ENCODE measurements at regions not wholly inside any gene's neighbourhood (a gene's known extent, or its start where the extent isn't known, plus 50 kb on each side); places are given as distances from the start of the nearest gene placed in this dataset.
"Not testable (repeated sequence)": the region's sequence is repeated elsewhere in the genome, so short reads cannot be mapped to it uniquely, and the experiment has no call there.

DNA sequence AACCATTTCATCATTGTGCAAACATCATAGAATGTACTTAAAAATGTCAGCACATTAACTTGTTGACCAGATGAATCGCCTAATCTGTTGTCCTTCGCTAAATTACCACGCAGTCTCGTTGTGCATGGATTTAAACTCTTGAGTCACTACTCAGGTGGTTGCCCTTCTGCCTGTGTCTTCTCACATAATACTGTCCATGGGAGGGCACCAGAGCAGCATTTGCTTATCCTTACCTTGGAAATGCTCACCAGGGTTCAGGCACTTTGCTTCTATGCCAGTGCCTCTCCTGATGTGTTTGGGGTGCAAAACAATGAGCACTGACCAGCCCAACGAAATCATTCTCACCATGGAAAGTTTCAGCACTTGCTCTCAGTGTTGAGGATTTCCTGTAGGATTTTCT is 559.9 kb downstream of the RWDD3 start:
- TF ChIP-seq POLR2AphosphoS5 (IDR thresholded peaks at IDR 0.05) (no peak), EP300 (IDR thresholded peaks at IDR 0.05) (no peak), POLR2A (IDR thresholded peaks at IDR 0.05) (no peak)
- TF ChIP-seq, protein P1, sequence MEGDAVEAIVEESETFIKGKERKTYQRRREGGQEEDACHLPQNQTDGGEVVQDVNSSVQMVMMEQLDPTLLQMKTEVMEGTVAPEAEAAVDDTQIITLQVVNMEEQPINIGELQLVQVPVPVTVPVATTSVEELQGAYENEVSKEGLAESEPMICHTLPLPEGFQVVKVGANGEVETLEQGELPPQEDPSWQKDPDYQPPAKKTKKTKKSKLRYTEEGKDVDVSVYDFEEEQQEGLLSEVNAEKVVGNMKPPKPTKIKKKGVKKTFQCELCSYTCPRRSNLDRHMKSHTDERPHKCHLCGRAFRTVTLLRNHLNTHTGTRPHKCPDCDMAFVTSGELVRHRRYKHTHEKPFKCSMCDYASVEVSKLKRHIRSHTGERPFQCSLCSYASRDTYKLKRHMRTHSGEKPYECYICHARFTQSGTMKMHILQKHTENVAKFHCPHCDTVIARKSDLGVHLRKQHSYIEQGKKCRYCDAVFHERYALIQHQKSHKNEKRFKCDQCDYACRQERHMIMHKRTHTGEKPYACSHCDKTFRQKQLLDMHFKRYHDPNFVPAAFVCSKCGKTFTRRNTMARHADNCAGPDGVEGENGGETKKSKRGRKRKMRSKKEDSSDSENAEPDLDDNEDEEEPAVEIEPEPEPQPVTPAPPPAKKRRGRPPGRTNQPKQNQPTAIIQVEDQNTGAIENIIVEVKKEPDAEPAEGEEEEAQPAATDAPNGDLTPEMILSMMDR (IDR thresholded peaks at IDR 0.05) = no peak
- H3K4me3 ChIP-seq = no peak overlapping the region
- WGBS, 2 donors = 73 to 74% methylated on average over 5 of the region's 5 CpGs

GRCh38 chr1:95797761-95798160 is 563.8 kb downstream of the RWDD3 start:
- H3K36me3 ChIP-seq; H3K4me1 ChIP-seq; H3K9me3 ChIP-seq; ATAC-seq (ENCODE audit: low FRiP score in 2 of 2); H3K27ac ChIP-seq; DNase-seq; H3K27me3 ChIP-seq; H3K4me3 ChIP-seq: not testable (repeated sequence)
- 60 to 66% methylated on average over 2 of the region's 2 CpGs for WGBS, 2 donors

More for the DNA sequence above, 559.9 kb downstream of the RWDD3 start:
- DNase-seq (no peak), ATAC-seq (ENCODE audit: low FRiP score in 2 of 2) (no peak)
- Histone ChIP-seq H3K4me1 (no peaks in the 10 kb centered on the region), H3K36me3 (no peaks in the 10 kb centered on the region), H3K27ac (no peak overlapping the region), H3K27me3 (no peaks in the 10 kb centered on the region), H3K9me3 (peaks cover 0 to 4% (median 0%) of the 10 kb centered on the region in 4 donors)

DNA sequence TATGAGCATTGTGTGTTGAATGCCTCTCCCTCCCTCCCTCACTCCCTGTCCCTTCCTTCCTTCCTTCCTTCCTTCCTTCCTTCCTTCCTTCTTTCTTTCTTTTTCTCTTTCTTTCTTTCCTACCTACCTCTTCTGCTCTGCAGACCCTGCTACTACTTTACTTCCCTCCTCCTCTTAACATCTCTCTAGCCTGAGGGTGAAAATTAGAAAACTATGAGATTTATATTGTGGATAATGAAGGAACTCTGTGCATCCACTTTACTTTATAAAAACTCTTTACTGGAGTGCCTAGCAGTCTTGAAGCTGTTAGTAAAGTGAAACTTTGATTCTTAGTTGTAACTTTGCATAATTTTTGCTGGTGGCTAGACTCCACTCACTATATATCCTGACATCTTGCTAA is 572.2 kb downstream of the RWDD3 start:
- TF ChIP-seq POLR2AphosphoS5 (IDR thresholded peaks at IDR 0.05) (no peak), POLR2A (IDR thresholded peaks at IDR 0.05) (no peak), EP300 (IDR thresholded peaks at IDR 0.05) (no peak)
- TF ChIP-seq, protein P1 (IDR thresholded peaks at IDR 0.05) = no peak
- no peak for ATAC-seq (ENCODE audit: low FRiP score in 2 of 2)

GRCh38 chr1:95809391-95809790 is 575.4 kb downstream of the RWDD3 start:
- H3K9me3 ChIP-seq = no peaks in the 10 kb centered on the region
- TF ChIP-seq POLR2A (IDR thresholded peaks at IDR 0.05) (no peak), POLR2AphosphoS5 (IDR thresholded peaks at IDR 0.05) (no peak), EP300 (IDR thresholded peaks at IDR 0.05) (no peak)
- TF ChIP-seq, protein P1 (IDR thresholded peaks at IDR 0.05) = no peak
- H3K27me3 ChIP-seq = no peaks in the 10 kb centered on the region
- 31 to 48% methylated on average over 1 of the region's 1 CpG for WGBS, 2 donors
- ATAC-seq (ENCODE audit: low FRiP score in 2 of 2) (no peak), DNase-seq (no peak)
- no peaks in the 10 kb centered on the region for H3K36me3 ChIP-seq
- H3K4me1 ChIP-seq = no peaks in the 10 kb centered on the region
- H3K27ac ChIP-seq = no peak overlapping the region
- H3K4me3 ChIP-seq = no peak overlapping the region

More for the DNA sequence above, 572.2 kb downstream of the RWDD3 start:
- Histone ChIP-seq H3K27ac (no peak overlapping the region), H3K4me1 (no peaks in the 10 kb centered on the region), H3K36me3 (no peaks in the 10 kb centered on the region), H3K9me3 (peaks cover 0 to 6% (median 0%) of the 10 kb centered on the region in 4 donors), H3K4me3 (no peak overlapping the region), H3K27me3 (no peaks in the 10 kb centered on the region)
- DNase-seq = no peak

- Histone ChIP-seq H3K4me1 (no peaks in the 10 kb centered on the region), H3K4me3 (no peak overlapping the region), H3K36me3 (no peaks in the 10 kb centered on the region), H3K27ac (no peak overlapping the region), H3K27me3 (no peaks in the 10 kb centered on the region), H3K9me3 (peaks cover 0 to 6% (median 0%) of the 10 kb centered on the region in 4 donors)
- TF ChIP-seq EP300 (IDR thresholded peaks at IDR 0.05) (no peak), POLR2AphosphoS5 (IDR thresholded peaks at IDR 0.05) (no peak), POLR2A (IDR thresholded peaks at IDR 0.05) (no peak)
- TF ChIP-seq, protein P1 (IDR thresholded peaks at IDR 0.05) = no peak
- 40 to 54% methylated on average over 2 of the region's 2 CpGs for WGBS, 2 donors
- DNase-seq (no peak), ATAC-seq (ENCODE audit: low FRiP score in 2 of 2) (no peak)
Measured at GRCh38 chr1:95815511-95815910, 581.5 kb downstream of the RWDD3 start.

Data from upper lobe of left lung (tissue), 6 donors.